A204.1 (cell line): ENCODE measurements at regions not wholly inside any gene's neighbourhood (a gene's known extent, or its start where the extent isn't known, plus 50 kb on each side); places are given as distances from the start of the nearest gene placed in this dataset.

Experiments
- FAIRE-seq: peaks from 2 replicates; lab custom pipeline; 2012; peaks lifted over from hg19 to GRCh38; lab: Jason Lieb, UNC

- no peak for FAIRE-seq
Measured at GRCh38 chr17:68740555-68741447, 139.6 kb upstream of the FAM20A start.

- no peak for FAIRE-seq
Measured at GRCh38 chr17:68737761-68738443, 136.7 kb upstream of the FAM20A start.

GRCh38 chr17:68734931-68735330, 133.8 kb upstream of the FAM20A start:
- FAIRE-seq, result no peak

- FAIRE-seq, result no peak
Measured at GRCh38 chr17:68734187-68734900, 133.2 kb upstream of the FAM20A start.

GRCh38 chr17:68733241-68734176, 132.3 kb upstream of the FAM20A start:
- FAIRE-seq, result no peak

GRCh38 chr17:68732301-68732749, 131.2 kb upstream of the FAM20A start:
- no peak for FAIRE-seq

GRCh38 chr17:68731465-68731864, 130.3 kb upstream of the FAM20A start:
- FAIRE-seq, result no peak

GRCh38 chr17:68719431-68719830, 118.3 kb upstream of the FAM20A start:
- no peak for FAIRE-seq

GRCh38 chr17:68718926-68719325, 117.8 kb upstream of the FAM20A start:
- no peak for FAIRE-seq

- no peak for FAIRE-seq
Measured at GRCh38 chr17:68718465-68718864, 117.3 kb upstream of the FAM20A start.

GRCh38 chr17:68714676-68715075, 113.5 kb upstream of the FAM20A start:
- FAIRE-seq, result no peak

- no peak for FAIRE-seq
Measured at GRCh38 chr17:68711858-68712257, 110.7 kb upstream of the FAM20A start.

- no peak for FAIRE-seq
Measured at GRCh38 chr17:68710976-68711375, 109.8 kb upstream of the FAM20A start.

GRCh38 chr17:68710035-68710780, 109.0 kb upstream of the FAM20A start:
- FAIRE-seq, result no peak

GRCh38 chr17:68709461-68709860, 108.3 kb upstream of the FAM20A start:
- no peak for FAIRE-seq

- no peak for FAIRE-seq
Measured at GRCh38 chr17:68707031-68707430, 105.9 kb upstream of the FAM20A start.

GRCh38 chr17:68706356-68706920, 105.3 kb upstream of the FAM20A start:
- no peak for FAIRE-seq

- no peak for FAIRE-seq
Measured at GRCh38 chr17:68705714-68706076, 104.5 kb upstream of the FAM20A start.

- no peak for FAIRE-seq
Measured at GRCh38 chr17:68704871-68705713, 103.9 kb upstream of the FAM20A start.

- no peak for FAIRE-seq
Measured at GRCh38 chr17:68701046-68701445, 99.9 kb upstream of the FAM20A start.
